ENCODE measurements at regions not wholly inside any gene's neighbourhood (a gene's known extent, or its start where the extent isn't known, plus 50 kb on each side); places are given as distances from the start of the nearest gene placed in this dataset.

DNA sequence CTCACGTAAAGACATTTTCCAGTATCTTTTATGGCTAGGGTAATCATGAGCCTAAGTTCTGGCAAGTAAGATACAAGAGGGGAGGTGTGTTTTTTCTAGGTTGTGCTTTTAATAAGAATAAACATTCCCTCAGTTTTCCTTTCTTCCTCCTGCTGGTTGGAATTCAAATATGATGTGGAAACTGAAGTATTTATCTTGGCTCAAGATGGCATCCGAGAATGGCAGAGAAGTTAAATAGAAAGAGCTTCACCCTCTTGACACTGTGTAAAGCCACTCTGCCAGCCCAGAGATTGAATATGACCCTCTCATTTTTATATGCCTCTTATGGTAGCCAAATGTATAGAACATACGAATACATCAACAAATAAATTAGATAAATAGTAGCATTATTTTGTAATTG, 438.4 kb downstream of the ISL1 start:
- Histone ChIP-seq H3K4me1 (no peaks in the 10 kb centered on the region), H3K27ac (no peak overlapping the region), H3K4me3 (no peak overlapping the region), H3K36me3 (no peaks in the 10 kb centered on the region), H3K9me3 (no peaks in the 10 kb centered on the region), H3K27me3 (no peaks in the 10 kb centered on the region)
- TF ChIP-seq, protein P1, sequence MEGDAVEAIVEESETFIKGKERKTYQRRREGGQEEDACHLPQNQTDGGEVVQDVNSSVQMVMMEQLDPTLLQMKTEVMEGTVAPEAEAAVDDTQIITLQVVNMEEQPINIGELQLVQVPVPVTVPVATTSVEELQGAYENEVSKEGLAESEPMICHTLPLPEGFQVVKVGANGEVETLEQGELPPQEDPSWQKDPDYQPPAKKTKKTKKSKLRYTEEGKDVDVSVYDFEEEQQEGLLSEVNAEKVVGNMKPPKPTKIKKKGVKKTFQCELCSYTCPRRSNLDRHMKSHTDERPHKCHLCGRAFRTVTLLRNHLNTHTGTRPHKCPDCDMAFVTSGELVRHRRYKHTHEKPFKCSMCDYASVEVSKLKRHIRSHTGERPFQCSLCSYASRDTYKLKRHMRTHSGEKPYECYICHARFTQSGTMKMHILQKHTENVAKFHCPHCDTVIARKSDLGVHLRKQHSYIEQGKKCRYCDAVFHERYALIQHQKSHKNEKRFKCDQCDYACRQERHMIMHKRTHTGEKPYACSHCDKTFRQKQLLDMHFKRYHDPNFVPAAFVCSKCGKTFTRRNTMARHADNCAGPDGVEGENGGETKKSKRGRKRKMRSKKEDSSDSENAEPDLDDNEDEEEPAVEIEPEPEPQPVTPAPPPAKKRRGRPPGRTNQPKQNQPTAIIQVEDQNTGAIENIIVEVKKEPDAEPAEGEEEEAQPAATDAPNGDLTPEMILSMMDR (IDR thresholded peaks at IDR 0.05), result peak; percentile 6
- DNase-seq (no peak), ATAC-seq (peak; percentile 49)
- intact Hi-C loops (cut with DNase I), result no loop called here

DNA sequence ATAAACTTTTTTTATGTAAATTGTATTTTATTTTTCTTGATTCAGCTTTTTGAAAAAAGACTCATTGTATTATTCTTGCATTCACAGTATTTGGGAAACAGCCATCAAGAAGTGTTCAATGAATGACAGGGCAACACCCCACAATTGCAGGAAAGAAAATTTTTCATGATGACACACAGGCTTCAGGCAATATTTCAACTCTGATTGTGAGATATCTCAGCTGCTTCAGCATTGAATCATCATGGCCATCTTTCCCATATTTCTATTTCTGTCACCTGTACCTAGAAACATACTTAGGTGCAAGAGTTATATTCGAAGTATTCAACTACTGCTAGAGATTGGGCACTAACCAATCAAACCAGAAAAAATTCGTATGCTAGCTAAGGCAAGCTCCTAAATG, 446.0 kb downstream of the ISL1 start:
- TF ChIP-seq, protein P1 (IDR thresholded peaks at IDR 0.05), result no peak
- intact Hi-C loops (cut with DNase I), result no loop called here
- no peaks in the 10 kb centered on the region for H3K9me3 ChIP-seq
- H3K27ac ChIP-seq, result no peak overlapping the region
- DNase-seq (no peak), ATAC-seq (no peak)
- H3K4me3 ChIP-seq, result no peak overlapping the region
- no peaks in the 10 kb centered on the region for H3K4me1 ChIP-seq
- no peaks in the 10 kb centered on the region for H3K36me3 ChIP-seq
- H3K27me3 ChIP-seq, result no peaks in the 10 kb centered on the region

DNA sequence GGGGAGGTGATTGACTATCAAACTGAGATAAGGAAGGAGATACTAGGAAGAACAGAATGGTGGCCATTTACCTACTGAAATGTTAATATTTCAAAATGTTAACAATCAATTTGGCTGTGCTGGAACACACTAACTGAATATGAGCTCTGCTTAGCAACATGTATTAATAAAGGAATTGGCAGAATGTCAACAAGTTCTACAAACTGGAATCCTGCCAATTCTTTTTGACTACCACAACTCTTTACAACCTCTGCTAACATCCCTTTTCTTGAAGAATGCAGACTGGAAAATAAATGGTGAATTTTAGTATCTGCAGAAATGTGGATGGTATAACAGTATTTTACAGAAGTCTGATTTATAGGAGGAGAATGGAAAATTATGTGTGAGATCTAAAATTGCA, 446.4 kb downstream of the ISL1 start:
- DNase-seq, result no peak

GRCh38 chr5:51832934-51833470, 449.8 kb downstream of the ISL1 start:
- no peak for ATAC-seq
- TF ChIP-seq, protein P1 (IDR thresholded peaks at IDR 0.05), result no peak
- Histone ChIP-seq H3K4me3 (no peak overlapping the region), H3K27ac (no peak overlapping the region), H3K9me3 (no peaks in the 10 kb centered on the region), H3K27me3 (no peaks in the 10 kb centered on the region), H3K36me3 (no peaks in the 10 kb centered on the region), H3K4me1 (no peaks in the 10 kb centered on the region)
- intact Hi-C loops (cut with DNase I), result no loop called here
- no peak for DNase-seq

More for the DNA sequence above, 446.4 kb downstream of the ISL1 start:
- ATAC-seq, result no peak
- Histone ChIP-seq H3K9me3 (no peaks in the 10 kb centered on the region), H3K4me3 (no peak overlapping the region), H3K27me3 (no peaks in the 10 kb centered on the region), H3K27ac (no peak overlapping the region), H3K4me1 (no peaks in the 10 kb centered on the region), H3K36me3 (no peaks in the 10 kb centered on the region)
- intact Hi-C loops (cut with DNase I), result no loop called here
- TF ChIP-seq, protein P1 (IDR thresholded peaks at IDR 0.05), result no peak

DNA sequence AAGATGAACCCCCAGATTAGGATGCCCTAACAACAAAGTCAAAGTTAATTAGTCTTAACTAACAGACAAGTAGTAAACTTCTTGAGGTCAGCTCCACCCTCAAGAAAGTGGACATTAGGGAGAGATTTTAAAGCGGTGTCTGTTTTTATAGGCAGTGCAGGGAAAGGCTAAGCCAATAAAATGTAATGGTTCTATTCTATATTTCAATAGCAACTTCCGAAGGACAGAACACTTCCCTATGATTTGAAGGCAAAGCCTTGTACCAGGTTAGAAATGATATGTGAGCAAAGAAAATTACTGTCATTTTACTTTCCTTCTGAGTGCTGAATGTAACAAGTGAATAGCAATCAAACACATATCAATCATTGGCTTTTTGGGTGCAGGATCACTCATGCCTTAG, 455.2 kb downstream of the ISL1 start:
- ATAC-seq, result no peak
- H3K27me3 ChIP-seq, result no peaks in the 10 kb centered on the region
- DNase-seq, result no peak
- intact Hi-C loops (cut with DNase I), result no loop called here
- TF ChIP-seq, protein P1 (IDR thresholded peaks at IDR 0.05), result no peak
- H3K27ac ChIP-seq, result no peak overlapping the region
- H3K36me3 ChIP-seq, result no peaks in the 10 kb centered on the region
- H3K4me3 ChIP-seq, result no peak overlapping the region
- H3K4me1 ChIP-seq, result no peaks in the 10 kb centered on the region
- H3K9me3 ChIP-seq, result no peaks in the 10 kb centered on the region

GRCh38 chr5:51843893-51844292, 460.6 kb downstream of the ISL1 start:
- no peaks in the 10 kb centered on the region for H3K27me3 ChIP-seq
- ATAC-seq (no peak), DNase-seq (no peak)
- intact Hi-C loops (cut with DNase I), result no loop called here
- H3K36me3 ChIP-seq, result no peaks in the 10 kb centered on the region
- H3K4me1 ChIP-seq, result no peaks in the 10 kb centered on the region
- no peak overlapping the region for H3K27ac ChIP-seq
- TF ChIP-seq, protein P1 (IDR thresholded peaks at IDR 0.05), result no peak
- H3K4me3 ChIP-seq, result no peak overlapping the region
- H3K9me3 ChIP-seq, result no peaks in the 10 kb centered on the region

Data from upper lobe of right lung (tissue), 1 donor.